GM23338 (cell line): ENCODE measurements at regions not wholly inside any gene's neighbourhood (a gene's known extent, or its start where the extent isn't known, plus 50 kb on each side); places are given as distances from the start of the nearest gene placed in this dataset.
"Not testable (repeated sequence)": the region's sequence is repeated elsewhere in the genome, so short reads cannot be mapped to it uniquely, and the experiment has no call there.

Experiments
- ATAC-seq: fragments of 200-7000 bp; cut with Tn5 transposase; 3 replicates; pipeline ENCODE4 v1.9.1; 2020
- DNase-seq: peaks from one replicate; pipeline ENCODE4 v3.0.0-alpha.2; 2015; ENCODE audit warnings: low spot score
- H2AFZ ChIP-seq: fragments of 200-600 bp; sonication (generic); 2 replicates; pipeline ENCODE4 v1.8.0; 2016; ENCODE audit warnings: antibody characterized with exemption, mild to moderate bottlenecking, moderate library complexity
- H3F3A ChIP-seq: fragments of 200-600 bp; sonication (generic); replicated peaks from 2 replicates; pipeline ENCODE4 v1.8.0; 2017; ENCODE audit warnings: antibody characterized with exemption, mixed run types, low read depth
- H3K27ac ChIP-seq: fragments of 200-600 bp; sonication (generic); 2 replicates; pipeline ENCODE4 v1.6.1; 2016; ENCODE audit warnings: low read depth
- H3K27me3 ChIP-seq: fragments of 200-600 bp; sonication (generic); 2 replicates; pipeline ENCODE4 v1.8.0; 2016; ENCODE audit warnings: mild to moderate bottlenecking, mixed run types, moderate library complexity; ENCODE audit not compliant: insufficient read depth
- H3K36me3 ChIP-seq: fragments of 200-600 bp; sonication (generic); 2 replicates; pipeline ENCODE4 v1.8.0; 2016; ENCODE audit warnings: mild to moderate bottlenecking; ENCODE audit not compliant: insufficient read depth
- H3K4me1 ChIP-seq: fragments of 200-600 bp; sonication (generic); 2 replicates; pipeline ENCODE4 v1.8.0; 2016; ENCODE audit warnings: mild to moderate bottlenecking, moderate library complexity; ENCODE audit not compliant: insufficient read depth
- H3K4me2 ChIP-seq: fragments of 200-600 bp; sonication (generic); 2 replicates; pipeline ENCODE4 v1.7.1; 2017; ENCODE audit warnings: mixed run types
- H3K4me3 ChIP-seq: fragments of 200-600 bp; sonication (generic); 2 replicates; pipeline ENCODE4 v1.6.1; 2016; ENCODE audit warnings: mixed run types
- H3K79me2 ChIP-seq: fragments of 200-600 bp; sonication (generic); replicated peaks from 2 replicates; pipeline ENCODE4 v1.8.0; 2017; ENCODE audit warnings: mild to moderate bottlenecking; ENCODE audit not compliant: insufficient read depth
- H3K9me2 ChIP-seq: fragments of 200-600 bp; sonication (generic); 2 replicates; pipeline ENCODE4 v1.8.0; 2017; ENCODE audit not compliant: insufficient read depth
- H4K20me1 ChIP-seq: fragments of 200-600 bp; sonication (generic); replicated peaks from 2 replicates; pipeline ENCODE4 v1.8.0; 2017; ENCODE audit warnings: mild to moderate bottlenecking; ENCODE audit not compliant: insufficient read depth
- H3K27ac Mint-ChIP-seq: 2 replicates; pipeline ENCODE4 v1.8.0; 2020; ENCODE audit warnings: inconsistent platforms, mild to moderate bottlenecking, moderate library complexity, mixed read lengths
- H3K27me3 Mint-ChIP-seq: 3 replicates; pipeline ENCODE4 v1.8.0; 2022; ENCODE audit warnings: low read depth, mild to moderate bottlenecking, moderate library complexity, mixed read lengths, inconsistent platforms; ENCODE audit not compliant: insufficient read depth, poor library complexity
- H3K36me3 Mint-ChIP-seq: 3 replicates; pipeline ENCODE4 v1.8.0; 2021; ENCODE audit warnings: low read depth, mild to moderate bottlenecking, inconsistent platforms, moderate library complexity, mixed read lengths
- H3K4me1 Mint-ChIP-seq: 3 replicates; pipeline ENCODE4 v1.8.0; 2020; ENCODE audit warnings: mild to moderate bottlenecking, inconsistent platforms, mixed read lengths
- H3K4me3 Mint-ChIP-seq: 3 replicates; pipeline ENCODE4 v1.8.0; 2021; ENCODE audit warnings: moderate library complexity, mild to moderate bottlenecking, inconsistent platforms, mixed read lengths
- H3K9me3 Mint-ChIP-seq: 3 replicates; pipeline ENCODE4 v1.8.0; 2020; ENCODE audit warnings: moderate library complexity, mild to moderate bottlenecking, inconsistent platforms, mixed read lengths
- CREB1 ChIP-seq: fragments of 250-450 bp; sonication (Bioruptor Pico); IDR thresholded peaks from 2 replicates; pipeline ENCODE4 v1.5.0; 2020; ENCODE audit warnings: low read depth, mild to moderate bottlenecking, moderate library complexity
- CTCF ChIP-seq, 2 experiments: fragments of 200-600 bp in 1 of 2; sonication (generic) in 1 of 2; conservative IDR thresholded peaks; 2 replicates each; pipeline versions ENCODE4 v1.5.1 to v1.6.1; 2016 to 2017; ENCODE audit warnings: antibody characterized with exemption in 2 of 2, low read depth in 2 of 2, mild to moderate bottlenecking in 2 of 2, moderate library complexity in 1 of 2
- EZH2 ChIP-seq: fragments of 200-600 bp; sonication (generic); IDR thresholded peaks from one replicate; pipeline ENCODE4 v1.8.0; 2017; ENCODE audit warnings: antibody characterized with exemption, mild to moderate bottlenecking, low read depth; ENCODE audit not compliant: unreplicated experiment
- NANOG ChIP-seq: IDR thresholded peaks from 2 replicates; pipeline ENCODE4 v1.6.1; 2016; ENCODE audit warnings: antibody characterized with exemption, borderline replicate concordance
- POLR2AphosphoS5 ChIP-seq: IDR thresholded peaks from 2 replicates; pipeline ENCODE4 v1.6.1; 2016; ENCODE audit warnings: antibody characterized with exemption, low read depth
- STAT1 ChIP-seq: IDR thresholded peaks from one replicate; pipeline ENCODE4 v1.6.1; 2016; ENCODE audit warnings: antibody characterized with exemption; ENCODE audit not compliant: unreplicated experiment
- TF ChIP-seq, protein P1 (sequence below): fragments of 250-450 bp; sonication (Bioruptor Pico); IDR thresholded peaks from 2 replicates; pipeline ENCODE4 v1.5.0; 2020; ENCODE audit warnings: mild to moderate bottlenecking, moderate library complexity
- TF ChIP-seq, protein P2 (sequence below): IDR thresholded peaks from 2 replicates; pipeline ENCODE4 v1.6.1; 2016; ENCODE audit warnings: antibody characterized with exemption

GRCh38 chrX:146119074-146119473 is 301.4 kb downstream of the SLITRK2 start:
- not testable (repeated sequence) for H3K27me3 Mint-ChIP-seq, H3K9me2 ChIP-seq, H3K4me3 Mint-ChIP-seq, H3K79me2 ChIP-seq, H3F3A ChIP-seq, H3K27ac Mint-ChIP-seq, H3K4me2 ChIP-seq, DNase-seq, H3K27ac ChIP-seq, H3K27me3 ChIP-seq, H3K4me1 ChIP-seq, H3K36me3 Mint-ChIP-seq, H3K36me3 ChIP-seq, H3K4me3 ChIP-seq, ATAC-seq, H4K20me1 ChIP-seq, H3K4me1 Mint-ChIP-seq, H2AFZ ChIP-seq
- H3K9me3 Mint-ChIP-seq = peaks cover 63% of the 10 kb centered on the region

GRCh38 chrX:146127617-146128016 is 310.0 kb downstream of the SLITRK2 start:
- Histone ChIP-seq H3K27ac (no peak overlapping the region), H3F3A (no peaks in the 10 kb centered on the region), H2AFZ (no peak overlapping the region), H3K4me1 (no peaks in the 10 kb centered on the region), H4K20me1 (no peaks in the 10 kb centered on the region), H3K79me2 (no peaks in the 10 kb centered on the region), H3K27me3 (no peaks in the 10 kb centered on the region), H3K36me3 (no peaks in the 10 kb centered on the region), H3K4me2 (no peak overlapping the region), H3K4me3 (no peak overlapping the region), H3K9me2 (no peaks in the 10 kb centered on the region)
- ATAC-seq (no peak), DNase-seq (no peak)
- Mint-ChIP-seq H3K9me3 (peaks cover 35% of the 10 kb centered on the region), H3K4me3 (no peak overlapping the region), H3K27me3 (no peaks in the 10 kb centered on the region), H3K4me1 (no peaks in the 10 kb centered on the region), H3K36me3 (no peaks in the 10 kb centered on the region), H3K27ac (no peak overlapping the region)
- TF ChIP-seq CTCF (conservative IDR thresholded peaks at IDR 0.05; ENCODE audit: low read depth in 2 of 2) (no peak), EZH2 (no peak), STAT1 (no peak), NANOG (no peak), POLR2AphosphoS5 (no peak), CREB1 (no peak)
- TF ChIP-seq, protein P1, sequence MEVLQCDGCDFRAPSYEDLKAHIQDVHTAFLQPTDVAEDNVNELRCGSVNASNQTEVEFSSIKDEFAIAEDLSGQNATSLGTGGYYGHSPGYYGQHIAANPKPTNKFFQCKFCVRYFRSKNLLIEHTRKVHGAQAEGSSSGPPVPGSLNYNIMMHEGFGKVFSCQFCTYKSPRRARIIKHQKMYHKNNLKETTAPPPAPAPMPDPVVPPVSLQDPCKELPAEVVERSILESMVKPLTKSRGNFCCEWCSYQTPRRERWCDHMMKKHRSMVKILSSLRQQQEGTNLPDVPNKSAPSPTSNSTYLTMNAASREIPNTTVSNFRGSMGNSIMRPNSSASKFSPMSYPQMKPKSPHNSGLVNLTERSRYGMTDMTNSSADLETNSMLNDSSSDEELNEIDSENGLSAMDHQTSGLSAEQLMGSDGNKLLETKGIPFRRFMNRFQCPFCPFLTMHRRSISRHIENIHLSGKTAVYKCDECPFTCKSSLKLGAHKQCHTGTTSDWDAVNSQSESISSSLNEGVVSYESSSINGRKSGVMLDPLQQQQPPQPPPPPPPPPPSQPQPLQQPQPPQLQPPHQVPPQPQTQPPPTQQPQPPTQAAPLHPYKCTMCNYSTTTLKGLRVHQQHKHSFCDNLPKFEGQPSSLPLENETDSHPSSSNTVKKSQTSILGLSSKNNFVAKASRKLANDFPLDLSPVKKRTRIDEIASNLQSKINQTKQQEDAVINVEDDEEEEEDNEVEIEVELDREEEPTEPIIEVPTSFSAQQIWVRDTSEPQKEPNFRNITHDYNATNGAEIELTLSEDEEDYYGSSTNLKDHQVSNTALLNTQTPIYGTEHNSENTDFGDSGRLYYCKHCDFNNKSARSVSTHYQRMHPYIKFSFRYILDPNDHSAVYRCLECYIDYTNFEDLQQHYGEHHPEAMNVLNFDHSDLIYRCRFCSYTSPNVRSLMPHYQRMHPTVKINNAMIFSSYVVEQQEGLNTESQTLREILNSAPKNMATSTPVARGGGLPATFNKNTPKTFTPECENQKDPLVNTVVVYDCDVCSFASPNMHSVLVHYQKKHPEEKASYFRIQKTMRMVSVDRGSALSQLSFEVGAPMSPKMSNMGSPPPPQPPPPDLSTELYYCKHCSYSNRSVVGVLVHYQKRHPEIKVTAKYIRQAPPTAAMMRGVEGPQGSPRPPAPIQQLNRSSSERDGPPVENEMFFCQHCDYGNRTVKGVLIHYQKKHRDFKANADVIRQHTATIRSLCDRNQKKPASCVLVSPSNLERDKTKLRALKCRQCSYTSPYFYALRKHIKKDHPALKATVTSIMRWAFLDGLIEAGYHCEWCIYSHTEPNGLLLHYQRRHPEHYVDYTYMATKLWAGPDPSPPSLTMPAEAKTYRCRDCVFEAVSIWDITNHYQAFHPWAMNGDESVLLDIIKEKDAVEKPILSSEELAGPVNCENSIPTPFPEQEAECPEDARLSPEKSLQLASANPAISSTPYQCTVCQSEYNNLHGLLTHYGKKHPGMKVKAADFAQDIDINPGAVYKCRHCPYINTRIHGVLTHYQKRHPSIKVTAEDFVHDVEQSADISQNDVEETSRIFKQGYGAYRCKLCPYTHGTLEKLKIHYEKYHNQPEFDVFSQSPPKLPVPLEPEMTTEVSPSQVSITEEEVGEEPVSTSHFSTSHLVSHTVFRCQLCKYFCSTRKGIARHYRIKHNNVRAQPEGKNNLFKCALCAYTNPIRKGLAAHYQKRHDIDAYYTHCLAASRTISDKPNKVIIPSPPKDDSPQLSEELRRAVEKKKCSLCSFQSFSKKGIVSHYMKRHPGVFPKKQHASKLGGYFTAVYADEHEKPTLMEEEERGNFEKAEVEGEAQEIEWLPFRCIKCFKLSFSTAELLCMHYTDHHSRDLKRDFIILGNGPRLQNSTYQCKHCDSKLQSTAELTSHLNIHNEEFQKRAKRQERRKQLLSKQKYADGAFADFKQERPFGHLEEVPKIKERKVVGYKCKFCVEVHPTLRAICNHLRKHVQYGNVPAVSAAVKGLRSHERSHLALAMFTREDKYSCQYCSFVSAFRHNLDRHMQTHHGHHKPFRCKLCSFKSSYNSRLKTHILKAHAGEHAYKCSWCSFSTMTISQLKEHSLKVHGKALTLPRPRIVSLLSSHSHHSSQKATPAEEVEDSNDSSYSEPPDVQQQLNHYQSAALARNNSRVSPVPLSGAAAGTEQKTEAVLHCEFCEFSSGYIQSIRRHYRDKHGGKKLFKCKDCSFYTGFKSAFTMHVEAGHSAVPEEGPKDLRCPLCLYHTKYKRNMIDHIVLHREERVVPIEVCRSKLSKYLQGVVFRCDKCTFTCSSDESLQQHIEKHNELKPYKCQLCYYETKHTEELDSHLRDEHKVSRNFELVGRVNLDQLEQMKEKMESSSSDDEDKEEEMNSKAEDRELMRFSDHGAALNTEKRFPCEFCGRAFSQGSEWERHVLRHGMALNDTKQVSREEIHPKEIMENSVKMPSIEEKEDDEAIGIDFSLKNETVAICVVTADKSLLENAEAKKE = no peak
- TF ChIP-seq, protein P2, sequence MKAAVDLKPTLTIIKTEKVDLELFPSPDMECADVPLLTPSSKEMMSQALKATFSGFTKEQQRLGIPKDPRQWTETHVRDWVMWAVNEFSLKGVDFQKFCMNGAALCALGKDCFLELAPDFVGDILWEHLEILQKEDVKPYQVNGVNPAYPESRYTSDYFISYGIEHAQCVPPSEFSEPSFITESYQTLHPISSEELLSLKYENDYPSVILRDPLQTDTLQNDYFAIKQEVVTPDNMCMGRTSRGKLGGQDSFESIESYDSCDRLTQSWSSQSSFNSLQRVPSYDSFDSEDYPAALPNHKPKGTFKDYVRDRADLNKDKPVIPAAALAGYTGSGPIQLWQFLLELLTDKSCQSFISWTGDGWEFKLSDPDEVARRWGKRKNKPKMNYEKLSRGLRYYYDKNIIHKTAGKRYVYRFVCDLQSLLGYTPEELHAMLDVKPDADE = no peak
